Upper lobe of right lung (tissue), 1 donor: ENCODE measurements at regions not wholly inside any gene's neighbourhood (a gene's known extent, or its start where the extent isn't known, plus 50 kb on each side); places are given as distances from the start of the nearest gene placed in this dataset.
A peak's percentile ranks its signal among the peaks of the same experiment; 100 is the strongest.

Experiments used
- ATAC-seq: fragments of 200-7000 bp; cut with Tn5 transposase; one replicate; pipeline ENCODE4 v1.9.1; 2020; ENCODE audit warnings: mild to moderate bottlenecking, moderate library complexity
- DNase-seq: peaks from one replicate; pipeline ENCODE4 v3.0.0-alpha.2; 2020
- H3K27ac ChIP-seq: fragments of 200-600 bp; one replicate; pipeline ENCODE4 v1.8.0; 2022
- H3K27me3 ChIP-seq: fragments of 200-600 bp; one replicate; pipeline ENCODE4 v1.8.0; 2022; ENCODE audit warnings: mild to moderate bottlenecking
- H3K36me3 ChIP-seq: fragments of 200-600 bp; one replicate; pipeline ENCODE4 v1.8.0; 2022
- H3K4me1 ChIP-seq: fragments of 200-600 bp; one replicate; pipeline ENCODE4 v1.8.0; 2022
- H3K4me3 ChIP-seq: fragments of 200-600 bp; one replicate; pipeline ENCODE4 v1.8.0; 2022; ENCODE audit warnings: mild to moderate bottlenecking
- H3K9me3 ChIP-seq: fragments of 200-600 bp; one replicate; pipeline ENCODE4 v1.8.0; 2022
- CTCF ChIP-seq: fragments of 200-600 bp; IDR thresholded peaks from one replicate; pipeline ENCODE4 v1.8.0; 2022; ENCODE audit warnings: antibody characterized with exemption
- intact Hi-C: fragments of 100-400 bp; cut with DNase I; formaldehyde crosslinking; loops from one replicate; pipeline ENCODE4 v1.11.0; 2022
- donor health status: DM: no; HTN: yes; CAD: no; lungs with severe emphysema.

GRCh38 chr4:55215087-55215486 lies 89.7 kb upstream of the KDR start:
- H3K9me3 ChIP-seq, result no peaks in the 10 kb centered on the region
- no peak overlapping the region for H3K4me3 ChIP-seq
- no peaks in the 10 kb centered on the region for H3K4me1 ChIP-seq
- intact Hi-C loops, result no loop called here
- no peaks in the 10 kb centered on the region for H3K27me3 ChIP-seq
- TF ChIP-seq CTCF, result no peak
- no peak for DNase-seq
- ATAC-seq, result no peak
- no peaks in the 10 kb centered on the region for H3K36me3 ChIP-seq
- no peak overlapping the region for H3K27ac ChIP-seq

DNA sequence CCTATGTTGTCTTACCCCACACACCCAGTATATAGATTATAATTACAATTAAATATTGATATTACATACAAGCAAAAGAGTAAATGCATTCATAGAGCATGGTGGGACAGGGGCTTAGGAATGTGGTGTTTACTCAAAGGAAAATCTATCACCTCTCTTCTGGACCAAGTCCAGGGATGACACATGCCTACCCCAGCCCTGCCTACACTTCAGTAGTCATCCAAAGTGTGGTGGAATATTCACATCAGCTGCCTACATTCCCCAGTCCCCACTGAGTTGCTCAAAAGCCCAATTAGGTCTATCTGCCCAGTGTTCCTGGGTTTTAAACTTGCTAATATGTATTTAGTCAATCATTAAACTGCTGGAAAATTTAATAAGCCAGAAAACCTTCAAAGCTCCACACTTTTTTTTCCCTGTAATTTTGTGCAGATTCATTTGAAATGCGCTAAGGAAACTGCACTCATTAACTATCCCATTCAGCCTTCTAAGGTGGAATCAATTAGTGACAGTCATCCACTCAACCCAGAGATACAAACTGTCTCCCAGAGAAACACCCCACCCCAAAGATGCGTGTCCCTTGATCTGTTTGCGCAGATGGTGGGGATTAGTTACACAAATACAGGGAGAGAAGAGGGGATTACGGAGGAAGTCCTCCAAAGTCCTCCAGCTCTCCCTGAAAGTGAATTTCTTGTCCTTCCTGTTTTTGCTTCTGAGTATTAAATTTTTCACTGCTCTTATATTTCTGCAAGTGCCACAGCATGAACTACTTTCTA lies 91.7 kb upstream of the KDR start:
- intact Hi-C loops, result no loop called here
- Histone ChIP-seq H3K9me3 (no peaks in the 10 kb centered on the region), H3K27me3 (no peaks in the 10 kb centered on the region), H3K4me3 (no peak overlapping the region), H3K4me1 (no peaks in the 10 kb centered on the region), H3K27ac (no peak overlapping the region), H3K36me3 (no peaks in the 10 kb centered on the region)
- DNase-seq (no peak), ATAC-seq (no peak)
- no peak for TF ChIP-seq CTCF

DNA sequence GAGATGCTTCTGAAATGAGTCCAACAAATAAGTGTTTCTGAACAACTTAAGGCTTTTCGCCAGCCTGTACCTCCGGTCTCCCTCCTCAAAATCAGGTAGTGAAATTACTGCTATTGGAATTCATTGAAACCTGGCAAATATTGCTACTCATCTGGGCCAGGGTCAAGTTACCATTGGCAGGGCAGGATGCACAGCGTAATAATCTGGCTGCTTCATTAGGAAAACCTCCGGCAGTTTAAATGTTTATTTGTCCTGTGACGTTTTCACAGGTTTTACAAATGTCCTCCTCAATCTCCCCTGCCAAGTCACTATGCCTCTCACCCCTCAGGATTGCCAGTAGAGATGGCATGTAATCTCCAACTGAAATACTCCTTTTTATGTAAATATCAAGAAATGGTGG lies 92.6 kb upstream of the KDR start:
- no peak for ATAC-seq
- intact Hi-C loops, result no loop called here
- Histone ChIP-seq H3K27me3 (no peaks in the 10 kb centered on the region), H3K27ac (no peak overlapping the region), H3K4me1 (no peaks in the 10 kb centered on the region), H3K36me3 (no peaks in the 10 kb centered on the region), H3K9me3 (no peaks in the 10 kb centered on the region), H3K4me3 (no peak overlapping the region)
- no peak for TF ChIP-seq CTCF
- DNase-seq, result no peak

DNA sequence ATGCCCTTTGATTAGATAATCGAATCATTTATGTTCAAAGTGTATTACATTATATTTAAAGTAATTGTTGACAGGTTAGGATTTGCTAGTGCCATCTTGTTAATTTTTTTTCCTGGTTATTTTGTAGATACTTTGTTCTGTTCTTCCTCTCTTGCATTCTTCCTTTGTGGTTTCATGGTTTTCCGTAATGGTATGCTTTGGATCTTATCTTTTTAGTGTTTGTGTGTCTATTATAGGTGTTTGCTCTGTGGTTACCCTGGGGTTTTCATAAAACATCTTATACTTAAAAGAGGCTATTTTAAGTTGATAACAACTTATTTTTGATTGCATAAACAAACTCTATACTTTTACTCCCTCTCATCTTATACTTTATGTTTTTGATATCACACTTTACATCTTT lies 108.2 kb upstream of the SRD5A3 start:
- DNase-seq, result no peak

DNA sequence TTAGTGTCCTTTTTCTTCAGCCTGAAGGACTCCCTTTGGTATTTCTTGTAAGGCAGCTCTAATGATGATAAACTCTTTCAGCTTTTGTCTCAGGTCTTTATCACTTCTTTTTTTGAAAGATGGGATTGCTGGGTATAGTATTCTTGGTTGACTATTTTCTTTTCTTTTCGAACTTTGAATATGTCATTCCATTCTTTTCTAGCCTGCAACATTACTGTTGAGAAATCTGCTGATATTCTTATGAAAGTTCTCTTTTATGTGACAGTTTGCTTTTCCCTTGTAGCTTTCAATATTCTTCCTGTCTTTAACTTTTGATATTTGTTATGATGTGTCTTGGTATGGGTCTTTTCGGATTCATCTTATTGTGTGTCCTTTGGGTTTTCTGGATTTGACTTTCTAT lies 107.6 kb upstream of the SRD5A3 start:
- no peak overlapping the region for H3K4me3 ChIP-seq
- DNase-seq, result no peak
- H3K36me3 ChIP-seq, result no peaks in the 10 kb centered on the region
- H3K27me3 ChIP-seq, result no peaks in the 10 kb centered on the region
- intact Hi-C loops, result no loop called here
- peaks cover 15% of the 10 kb centered on the region for H3K9me3 ChIP-seq
- H3K4me1 ChIP-seq, result no peaks in the 10 kb centered on the region
- no peak for TF ChIP-seq CTCF
- ATAC-seq, result no peak
- H3K27ac ChIP-seq, result no peak overlapping the region

More for the DNA sequence above, 108.2 kb upstream of the SRD5A3 start:
- Histone ChIP-seq H3K27me3 (no peaks in the 10 kb centered on the region), H3K4me1 (no peaks in the 10 kb centered on the region), H3K27ac (no peak overlapping the region), H3K36me3 (no peaks in the 10 kb centered on the region), H3K4me3 (no peak overlapping the region), H3K9me3 (peaks cover 15% of the 10 kb centered on the region)
- no peak for TF ChIP-seq CTCF
- intact Hi-C loops, result no loop called here
- ATAC-seq, result no peak

GRCh38 chr4:55241461-55241860 lies 104.6 kb upstream of the SRD5A3 start:
- no peak overlapping the region for H3K4me3 ChIP-seq
- ATAC-seq, result peak; percentile 24
- no peaks in the 10 kb centered on the region for H3K27me3 ChIP-seq
- DNase-seq, result no peak
- no peaks in the 10 kb centered on the region for H3K4me1 ChIP-seq
- TF ChIP-seq CTCF, result no peak
- H3K27ac ChIP-seq, result no peak overlapping the region
- intact Hi-C loops, result no loop called here
- H3K9me3 ChIP-seq, result peaks cover 15% of the 10 kb centered on the region
- no peaks in the 10 kb centered on the region for H3K36me3 ChIP-seq
